OCI-M1 (cell line): ENCODE measurements at regions not wholly inside any gene's neighbourhood (a gene's known extent, or its start where the extent isn't known, plus 50 kb on each side); places are given as distances from the start of the nearest gene placed in this dataset.
"Not testable (repeated sequence)": the region's sequence is repeated elsewhere in the genome, so short reads cannot be mapped to it uniquely, and the experiment has no call there.

Experiments
- DNase-seq: peaks from one replicate; lab custom pipeline; 2025; lab: John Stamatoyannopoulos, UW

- DNase-seq = no peak
Observed at GRCh38 chr3:82165266-82165665, 403.8 kb upstream of the GBE1 start.

- peak; percentile 54 for DNase-seq
Observed at GRCh38 chr3:82163907-82164520, 402.6 kb upstream of the GBE1 start.

- no peak for DNase-seq
Observed at GRCh38 chr3:82157952-82158351, 396.5 kb upstream of the GBE1 start.

GRCh38 chr3:82153892-82154291, 392.4 kb upstream of the GBE1 start:
- not testable (repeated sequence) for DNase-seq

- DNase-seq = no peak
Observed at GRCh38 chr3:82145742-82146141, 384.3 kb upstream of the GBE1 start.

- no peak for DNase-seq
Observed at GRCh38 chr3:82144811-82145210, 383.4 kb upstream of the GBE1 start.

GRCh38 chr3:82143661-82144412, 382.4 kb upstream of the GBE1 start:
- DNase-seq = peak; percentile 5

GRCh38 chr3:82141592-82141991, 380.1 kb upstream of the GBE1 start:
- DNase-seq = no peak

- DNase-seq = no peak
Observed at GRCh38 chr3:82137861-82138260, 376.4 kb upstream of the GBE1 start.

GRCh38 chr3:82137050-82137449, 375.6 kb upstream of the GBE1 start:
- no peak for DNase-seq

GRCh38 chr3:82133070-82133606, 371.7 kb upstream of the GBE1 start:
- DNase-seq = peak; percentile 70

- no peak for DNase-seq
Observed at GRCh38 chr3:82132210-82133069, 371.0 kb upstream of the GBE1 start.

- DNase-seq = peak; percentile 92
Observed at GRCh38 chr3:82130046-82130445, 368.6 kb upstream of the GBE1 start.

- peak; percentile 45 for DNase-seq
Observed at GRCh38 chr3:82129221-82129801, 367.9 kb upstream of the GBE1 start.

GRCh38 chr3:82128271-82128670, 366.8 kb upstream of the GBE1 start:
- no peak for DNase-seq

GRCh38 chr3:82122554-82123345, 361.3 kb upstream of the GBE1 start:
- no peak for DNase-seq

- DNase-seq = no peak
Observed at GRCh38 chr3:82114589-82114988, 353.1 kb upstream of the GBE1 start.

GRCh38 chr3:82110721-82111120, 349.3 kb upstream of the GBE1 start:
- not testable (repeated sequence) for DNase-seq

- no peak for DNase-seq
Observed at GRCh38 chr3:82103241-82103640, 341.8 kb upstream of the GBE1 start.

- no peak for DNase-seq
Observed at GRCh38 chr3:82100378-82100777, 338.9 kb upstream of the GBE1 start.

- no peak for DNase-seq
Observed at GRCh38 chr3:82093641-82094040, 332.2 kb upstream of the GBE1 start.
